B cell (primary cell): ENCODE measurements at regions not wholly inside any gene's neighbourhood (a gene's known extent, or its start where the extent isn't known, plus 50 kb on each side); places are given as distances from the start of the nearest gene placed in this dataset.

Experiments used
- ATAC-seq: fragments of 200-7000 bp; cut with Tn5 transposase; one replicate; pipeline ENCODE4 v1.10.0; 2021; ENCODE audit warnings: low read depth, mild to moderate bottlenecking, moderate number of reproducible peaks, moderate library complexity
- CTCF ChIA-PET: fragments of 350-600 bp; sonication (Branson Sonifier 250); formaldehyde crosslinking; loops from one replicate; lab custom pipeline; 2021; ENCODE audit warnings: antibody characterized with exemption, inconsistent platforms; lab: Charles Lee
- POLR2A ChIA-PET: fragments of 350-600 bp; sonication (Branson Sonifier 250); formaldehyde crosslinking; loops from one replicate; lab custom pipeline; 2021; ENCODE audit warnings: antibody characterized with exemption; lab: Charles Lee
- DNase-seq: peaks from one replicate; pipeline ENCODE4 v3.0.0; 2013
- H2AFZ ChIP-seq: 2 replicates; pipeline ENCODE4 v1.6.1; 2012; ENCODE audit warnings: mild to moderate bottlenecking, low read depth, low read length; ENCODE audit not compliant: insufficient read depth, poor library complexity, severe bottlenecking
- H3K27ac ChIP-seq, 2 donors: 1 replicate in 1 of 2; 2 replicates in 1 of 2; pipeline ENCODE4 v1.5.1; 2012 to 2013; ENCODE audit warnings: low read length in 2 of 2, mild to moderate bottlenecking in 2 of 2, moderate library complexity in 1 of 2
- H3K27me3 ChIP-seq, 4 experiments: fragments of 200-600 bp in 1 of 4; sonication (generic) in 1 of 4; replicated peaks in 1 of 4; 1 replicate in 2 of 4; 2 replicates in 2 of 4; pipeline versions ENCODE4 v1.6.1 to v1.7.0; 2013 to 2016; ENCODE audit warnings: low read length in 3 of 4, mild to moderate bottlenecking in 2 of 4, mixed read lengths in 1 of 4, moderate library complexity in 1 of 4; ENCODE audit not compliant: insufficient read depth in 4 of 4, control insufficient read depth in 3 of 4; ENCODE audit errors: control extremely low read depth in 1 of 4
- H3K36me3 ChIP-seq, 2 experiments: replicated peaks in 1 of 2; 1 replicate in 1 of 2; 2 replicates in 1 of 2; pipeline versions ENCODE4 v1.6.1 to v1.7.1; 2013; ENCODE audit warnings: low read length in 1 of 2; ENCODE audit not compliant: insufficient read depth in 2 of 2, control insufficient read depth in 1 of 2; ENCODE audit errors: control extremely low read depth in 1 of 2, extremely low read depth in 1 of 2
- H3K4me1 ChIP-seq, 2 donors: fragments of 200-600 bp in 1 of 2; sonication (generic) in 1 of 2; 1 replicate in 1 of 2; 2 replicates in 1 of 2; pipeline versions ENCODE4 v1.5.1 to v1.6.1; 2013 to 2017; ENCODE audit warnings: low read length in 2 of 2; ENCODE audit not compliant: control insufficient read depth in 2 of 2, insufficient read depth in 2 of 2
- H3K4me2 ChIP-seq: replicated peaks from 2 replicates; pipeline ENCODE3; 2012; ENCODE audit warnings: mild to moderate bottlenecking, low read depth, low read length; ENCODE audit not compliant: poor library complexity, severe bottlenecking
- H3K4me3 ChIP-seq, 5 experiments: fragments of 200-600 bp in 1 of 5; sonication (generic) in 1 of 5; 1 replicate in 3 of 5; 2 replicates in 2 of 5; pipeline versions ENCODE4 v1.5.1 to v1.7.0; 2011 to 2016; ENCODE audit warnings: low read length in 4 of 5, mild to moderate bottlenecking in 4 of 5, low read depth in 2 of 5, control low read depth in 1 of 5, moderate library complexity in 1 of 5; ENCODE audit not compliant: insufficient read depth in 1 of 5; ENCODE audit errors: control extremely low read depth in 1 of 5, extremely low read depth in 1 of 5
- H3K79me2 ChIP-seq: fragments of 200-600 bp; sonication (generic); one replicate; pipeline ENCODE4 v1.6.0; 2016; ENCODE audit warnings: low read length; ENCODE audit not compliant: control insufficient read depth, insufficient read depth
- H3K9ac ChIP-seq: fragments of 200-600 bp; sonication (generic); 2 replicates; pipeline ENCODE4 v1.6.1; 2017; ENCODE audit warnings: mild to moderate bottlenecking, low read length, moderate library complexity
- H3K9me3 ChIP-seq, 3 donors: one replicate each; pipeline versions ENCODE4 v1.6.1 to v1.7.1; 2013; ENCODE audit warnings: low read length in 2 of 3; ENCODE audit not compliant: control insufficient read depth in 2 of 3, insufficient read depth in 1 of 3; ENCODE audit errors: control extremely low read depth in 1 of 3
- H4K20me1 ChIP-seq: 2 replicates; pipeline ENCODE4 v1.6.0; 2012; ENCODE audit warnings: mild to moderate bottlenecking, low read length; ENCODE audit not compliant: insufficient read depth, control insufficient read depth, poor library complexity, severe bottlenecking
- H3K27ac Mint-ChIP-seq: one replicate; pipeline ENCODE4 v1.8.0; 2021; ENCODE audit warnings: mixed read lengths
- H3K27me3 Mint-ChIP-seq: one replicate; pipeline ENCODE4 v1.8.0; 2021; ENCODE audit warnings: mixed read lengths
- H3K4me1 Mint-ChIP-seq: one replicate; pipeline ENCODE4 v1.8.0; 2021; ENCODE audit warnings: mixed read lengths
- H3K4me3 Mint-ChIP-seq: one replicate; pipeline ENCODE4 v1.8.0; 2021; ENCODE audit warnings: mixed read lengths
- H3K9me3 Mint-ChIP-seq: one replicate; pipeline ENCODE4 v1.8.0; 2022; ENCODE audit warnings: mixed read lengths; ENCODE audit not compliant: insufficient read depth
- CTCF ChIP-seq: fragments of 200-600 bp; IDR thresholded peaks from one replicate; pipeline ENCODE4 v1.8.0; 2022; ENCODE audit warnings: antibody characterized with exemption, mild to moderate bottlenecking
- EZH2 ChIP-seq: IDR thresholded peaks from 2 replicates; pipeline ENCODE4 v1.6.1; 2012; ENCODE audit warnings: borderline replicate concordance, low read depth, mild to moderate bottlenecking, moderate library complexity, low read length; ENCODE audit not compliant: insufficient read depth, poor library complexity, severe bottlenecking
- whole genome bisulfite sequencing: methylation state at CpG from one replicate; pipeline ENCODE4 v1.1.5; 2013; ENCODE audit warnings: missing lambda C conversion rate; ENCODE audit not compliant: insufficient coverage; 5-methylcytosine and 5-hydroxymethylcytosine counted together
- intact Hi-C: fragments of 100-400 bp; cut with micrococcal nuclease; formaldehyde crosslinking; loops from one replicate; pipeline ENCODE4 v1.10.0; 2022

- ATAC-seq, result no peak
- 82% methylated on average over 5 of the region's 5 CpGs for WGBS
- no peaks in the 10 kb centered on the region for H3K27me3 Mint-ChIP-seq
These were observed 414.4 kb upstream of the SALL3 start for GRCh38 chr18:78565240-78565639.

DNA sequence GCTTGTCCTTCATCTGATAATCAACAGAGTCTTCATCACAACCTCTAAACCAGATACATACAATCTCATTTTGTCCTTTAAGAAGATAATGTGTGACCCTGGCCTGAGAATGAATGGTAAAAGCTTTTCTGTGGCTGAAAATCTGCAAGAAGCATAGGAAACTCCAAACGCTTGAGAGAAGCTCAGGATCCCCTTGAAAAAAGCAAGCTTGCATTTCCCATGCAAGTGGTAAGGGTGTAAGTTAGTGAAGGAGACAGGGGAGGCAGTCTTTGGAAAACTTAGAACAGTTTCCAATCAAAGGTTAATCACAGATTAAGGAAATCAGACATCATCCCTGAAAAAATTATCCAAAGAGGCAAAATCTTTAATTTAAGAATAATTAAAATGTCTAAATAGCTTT lies 413.6 kb upstream of the SALL3 start:
- peaks cover 0 to 28% (median 0%) of the 10 kb centered on the region in 3 donors for H3K9me3 ChIP-seq
- POLR2A ChIA-PET, result no interaction called here
- H3K27ac ChIP-seq, result no peak overlapping the region
- Mint-ChIP-seq H3K4me1 (no peaks in the 10 kb centered on the region), H3K4me3 (no peak overlapping the region), H3K9me3 (peaks cover 6% of the 10 kb centered on the region), H3K27ac (no peak overlapping the region), H3K27me3 (no peaks in the 10 kb centered on the region)
- CTCF ChIA-PET, result no interaction called here
- H3K4me3 ChIP-seq, result no peak overlapping the region
- 80% methylated on average over 1 of the region's 1 CpG for WGBS
- no peaks in the 10 kb centered on the region for H3K27me3 ChIP-seq
- no peaks in the 10 kb centered on the region for H3K4me1 ChIP-seq
- DNase-seq (no peak), ATAC-seq (no peak)
- no peak overlapping the region for H2AFZ ChIP-seq
- H4K20me1 ChIP-seq, result no peaks in the 10 kb centered on the region
- no peaks in the 10 kb centered on the region for H3K79me2 ChIP-seq
- intact Hi-C loops, result no loop called here
- H3K36me3 ChIP-seq, result no peaks in the 10 kb centered on the region
- TF ChIP-seq CTCF, result no peak
- no peak for TF ChIP-seq EZH2
- H3K9ac ChIP-seq, result no peak overlapping the region
- no peak overlapping the region for H3K4me2 ChIP-seq

More at GRCh38 chr18:78565240-78565639, 414.4 kb upstream of the SALL3 start:
- no peak overlapping the region for H3K27ac Mint-ChIP-seq
- H3K9me3 ChIP-seq, result peaks cover 0 to 26% (median 0%) of the 10 kb centered on the region in 3 donors
- no peaks in the 10 kb centered on the region for H4K20me1 ChIP-seq
- TF ChIP-seq EZH2 (no peak), CTCF (no peak)
- no peak overlapping the region for H3K4me3 ChIP-seq
- H3K79me2 ChIP-seq, result no peaks in the 10 kb centered on the region
- H3K9me3 Mint-ChIP-seq, result peaks cover 5% of the 10 kb centered on the region
- no peaks in the 10 kb centered on the region for H3K4me1 ChIP-seq
- no peaks in the 10 kb centered on the region for H3K36me3 ChIP-seq
- CTCF ChIA-PET, result no interaction called here
- H3K27ac ChIP-seq, result no peak overlapping the region
- no peak for DNase-seq
- H3K9ac ChIP-seq, result no peak overlapping the region
- H3K4me1 Mint-ChIP-seq, result no peaks in the 10 kb centered on the region
- POLR2A ChIA-PET, result no interaction called here
- H3K27me3 ChIP-seq, result no peaks in the 10 kb centered on the region
- intact Hi-C loops, result no loop called here
- H3K4me3 Mint-ChIP-seq, result no peak overlapping the region
- no peak overlapping the region for H3K4me2 ChIP-seq
- H2AFZ ChIP-seq, result no peak overlapping the region
